DOHH2 (cell line): ENCODE measurements at regions not wholly inside any gene's neighbourhood (a gene's known extent, or its start where the extent isn't known, plus 50 kb on each side); places are given as distances from the start of the nearest gene placed in this dataset.

Experiments used
- H3F3A ChIP-seq: fragments of 200-600 bp; sonication (generic), shearing (Covaris generic); 2 replicates; pipeline ENCODE4 v1.6.0; 2016; ENCODE audit warnings: antibody characterized with exemption, mild to moderate bottlenecking; ENCODE audit not compliant: control insufficient read depth, insufficient read depth
- H3K27ac ChIP-seq: fragments of 200-600 bp; sonication (generic); 2 replicates; pipeline ENCODE4 v1.5.1; 2014; ENCODE audit warnings: low read depth, mild to moderate bottlenecking, low read length, moderate library complexity
- H3K27me3 ChIP-seq: fragments of 200-600 bp; sonication (generic); 2 replicates; pipeline ENCODE4 v1.6.1; 2014; ENCODE audit warnings: mild to moderate bottlenecking, low read length, mixed read lengths; ENCODE audit not compliant: control insufficient read depth
- H3K36me3 ChIP-seq: fragments of 200-600 bp; sonication (generic); 2 replicates; pipeline ENCODE4 v1.6.1; 2014; ENCODE audit warnings: mild to moderate bottlenecking, low read length, moderate library complexity, mixed read lengths; ENCODE audit not compliant: control insufficient read depth
- H3K4me1 ChIP-seq: fragments of 200-600 bp; sonication (generic); 2 replicates; pipeline ENCODE4 v1.6.1; 2014; ENCODE audit warnings: mild to moderate bottlenecking, low read length, mixed read lengths; ENCODE audit not compliant: control insufficient read depth
- H3K4me2 ChIP-seq: fragments of 200-600 bp; sonication (generic); 2 replicates; pipeline ENCODE4 v1.6.0; 2014; ENCODE audit warnings: mild to moderate bottlenecking, low read length, moderate library complexity
- H3K4me3 ChIP-seq: fragments of 200-600 bp; sonication (generic); 2 replicates; pipeline ENCODE4 v1.5.1; 2014; ENCODE audit warnings: mild to moderate bottlenecking, low read length, mixed read lengths
- H3K79me2 ChIP-seq: fragments of 200-600 bp; sonication (generic); 2 replicates; pipeline ENCODE4 v1.6.1; 2014; ENCODE audit warnings: mild to moderate bottlenecking, low read length, mixed read lengths; ENCODE audit not compliant: control insufficient read depth
- H3K9me2 ChIP-seq: fragments of 200-600 bp; sonication (generic); replicated peaks from 2 replicates; pipeline ENCODE4 v1.6.1; 2014; ENCODE audit warnings: mild to moderate bottlenecking, low read length, mixed read lengths; ENCODE audit not compliant: control insufficient read depth
- H3K9me3 ChIP-seq: fragments of 200-600 bp; sonication (generic); 2 replicates; pipeline ENCODE4 v1.6.1; 2014; ENCODE audit warnings: antibody characterized with exemption, low read length, mixed read lengths; ENCODE audit not compliant: control insufficient read depth, insufficient read depth
- H4K20me1 ChIP-seq: fragments of 200-600 bp; sonication (generic); 2 replicates; pipeline ENCODE4 v1.6.0; 2014; ENCODE audit warnings: low read depth, mild to moderate bottlenecking, antibody characterized with exemption, low read length, moderate library complexity; ENCODE audit not compliant: control insufficient read depth, insufficient read depth
- CTCF ChIP-seq: fragments of 200-600 bp; sonication (generic); IDR thresholded peaks from one replicate; pipeline ENCODE4 v1.5.1; 2014; ENCODE audit warnings: antibody characterized with exemption, mild to moderate bottlenecking, low read depth, low read length; ENCODE audit not compliant: poor library complexity, severe bottlenecking
- EZH2phosphoT487 ChIP-seq: fragments of 200-600 bp; sonication (generic); IDR thresholded peaks from 2 replicates; pipeline ENCODE4 v1.6.1; 2017; ENCODE audit warnings: borderline replicate concordance, mild to moderate bottlenecking, antibody characterized with exemption, low read length, moderate library complexity, mixed read lengths

- TF ChIP-seq CTCF (no peak), EZH2phosphoT487 (no peak)
- H4K20me1 ChIP-seq: no peaks in the 10 kb centered on the region
- H3F3A ChIP-seq: no peaks in the 10 kb centered on the region
- H3K27me3 ChIP-seq: no peaks in the 10 kb centered on the region
- no peaks in the 10 kb centered on the region for H3K36me3 ChIP-seq
- no peak overlapping the region for H3K27ac ChIP-seq
- peaks cover 6% of the 10 kb centered on the region for H3K4me1 ChIP-seq
- H3K9me2 ChIP-seq: no peaks in the 10 kb centered on the region
- H3K4me3 ChIP-seq: no peak overlapping the region
- no peaks in the 10 kb centered on the region for H3K9me3 ChIP-seq
- no peak overlapping the region for H3K4me2 ChIP-seq
- H3K79me2 ChIP-seq: no peaks in the 10 kb centered on the region
These were observed 207.2 kb downstream of the RND3 start for GRCh38 chr2:150280231-150280630.

GRCh38 chr2:150279686-150280085 lies 207.8 kb downstream of the RND3 start:
- Histone ChIP-seq H3K4me2 (no peak overlapping the region), H3F3A (no peaks in the 10 kb centered on the region), H3K79me2 (no peaks in the 10 kb centered on the region), H4K20me1 (no peaks in the 10 kb centered on the region), H3K9me2 (no peaks in the 10 kb centered on the region), H3K27me3 (no peaks in the 10 kb centered on the region), H3K4me1 (peaks cover 6% of the 10 kb centered on the region), H3K9me3 (no peaks in the 10 kb centered on the region), H3K27ac (no peak overlapping the region), H3K4me3 (no peak overlapping the region), H3K36me3 (no peaks in the 10 kb centered on the region)
- no peak for TF ChIP-seq EZH2phosphoT487
- TF ChIP-seq CTCF: no peak

- H3K27me3 ChIP-seq: no peaks in the 10 kb centered on the region
- H3K36me3 ChIP-seq: no peaks in the 10 kb centered on the region
- no peaks in the 10 kb centered on the region for H3F3A ChIP-seq
- no peak for TF ChIP-seq EZH2phosphoT487
- peaks cover 6% of the 10 kb centered on the region for H3K4me1 ChIP-seq
- no peak overlapping the region for H3K4me2 ChIP-seq
- no peaks in the 10 kb centered on the region for H3K9me3 ChIP-seq
- H4K20me1 ChIP-seq: no peaks in the 10 kb centered on the region
- H3K9me2 ChIP-seq: no peaks in the 10 kb centered on the region
- H3K4me3 ChIP-seq: no peak overlapping the region
- H3K27ac ChIP-seq: no peak overlapping the region
- no peaks in the 10 kb centered on the region for H3K79me2 ChIP-seq
These were observed 210.7 kb downstream of the RND3 start for GRCh38 chr2:150276737-150277136.

GRCh38 chr2:150274108-150274507 lies 213.4 kb downstream of the RND3 start:
- Histone ChIP-seq H3K9me2 (no peaks in the 10 kb centered on the region), H3K79me2 (no peaks in the 10 kb centered on the region), H3K4me2 (no peak overlapping the region), H3K36me3 (no peaks in the 10 kb centered on the region), H3K9me3 (no peaks in the 10 kb centered on the region), H3K4me3 (no peak overlapping the region), H3K27me3 (no peaks in the 10 kb centered on the region), H3K4me1 (no peaks in the 10 kb centered on the region), H4K20me1 (no peaks in the 10 kb centered on the region), H3F3A (no peaks in the 10 kb centered on the region), H3K27ac (no peak overlapping the region)
- TF ChIP-seq EZH2phosphoT487 (no peak), CTCF (no peak)
